OCI-LY3 (cell line): ENCODE measurements at regions not wholly inside any gene's neighbourhood (a gene's known extent, or its start where the extent isn't known, plus 50 kb on each side); places are given as distances from the start of the nearest gene placed in this dataset.

Source experiments
- H2AFZ ChIP-seq: fragments of 200-600, 300-600 bp; shearing (Covaris generic); 2 replicates; pipeline ENCODE4 v1.6.0; 2014; ENCODE audit warnings: antibody characterized with exemption, low read depth, low read length
- H3K27ac ChIP-seq: fragments of 200-600, 300-600 bp; sonication (generic); 2 replicates; pipeline ENCODE4 v1.5.1; 2014; ENCODE audit warnings: mild to moderate bottlenecking, low read length, moderate library complexity, mixed read lengths
- H3K27me3 ChIP-seq: fragments of 200-600, 300-600 bp; sonication (generic); 2 replicates; pipeline ENCODE4 v1.6.1; 2014; ENCODE audit warnings: low read depth, low read length, mixed read lengths
- H3K36me3 ChIP-seq: fragments of 200-600, 300-600 bp; sonication (generic); replicated peaks from 2 replicates; pipeline ENCODE3; 2014; ENCODE audit warnings: low read depth, low read length, mixed read lengths
- H3K4me1 ChIP-seq: fragments of 300-600, 200-600 bp; sonication (generic); 2 replicates; pipeline ENCODE4 v1.6.1; 2014; ENCODE audit warnings: low read length, mixed read lengths
- H3K4me2 ChIP-seq: fragments of 200-600, 300-600 bp; sonication (generic); 2 replicates; pipeline ENCODE4 v1.6.1; 2014; ENCODE audit warnings: low read length, mixed read lengths
- H3K4me3 ChIP-seq: fragments of 300-600, 200-600 bp; sonication (generic); 2 replicates; pipeline ENCODE4 v1.5.1; 2014; ENCODE audit warnings: antibody characterized with exemption, mild to moderate bottlenecking, low read length, moderate library complexity
- H3K79me2 ChIP-seq: fragments of 300-600, 200-600 bp; shearing (Covaris generic); 2 replicates; pipeline ENCODE4 v1.6.1; 2014; ENCODE audit warnings: mild to moderate bottlenecking, low read length, mixed read lengths
- H3K9ac ChIP-seq: fragments of 300-600, 200-600 bp; shearing (Covaris generic); 2 replicates; pipeline ENCODE4 v1.6.0; 2014; ENCODE audit warnings: mild to moderate bottlenecking, low read length, moderate library complexity
- H3K9me3 ChIP-seq: fragments of 200-600, 300-600 bp; shearing (Covaris generic); 2 replicates; pipeline ENCODE4 v1.6.1; 2014; ENCODE audit warnings: low read length, mixed read lengths; ENCODE audit not compliant: insufficient read depth
- H4K20me1 ChIP-seq: fragments of 200-600, 300-600 bp; sonication (generic); 2 replicates; pipeline ENCODE4 v1.6.1; 2016; ENCODE audit warnings: low read length, mixed read lengths; ENCODE audit not compliant: insufficient read depth
- CTCF ChIP-seq: fragments of 200-600, 300-600 bp; sonication (generic); IDR thresholded peaks from 2 replicates; pipeline ENCODE4 v1.5.1; 2014; ENCODE audit warnings: antibody characterized with exemption, low read length, low read depth
- EZH2phosphoT487 ChIP-seq: fragments of 200-600 bp; shearing (Covaris generic); IDR thresholded peaks from 2 replicates; pipeline ENCODE4 v1.6.1; 2018; ENCODE audit warnings: antibody characterized with exemption, mixed run types, low read depth

DNA sequence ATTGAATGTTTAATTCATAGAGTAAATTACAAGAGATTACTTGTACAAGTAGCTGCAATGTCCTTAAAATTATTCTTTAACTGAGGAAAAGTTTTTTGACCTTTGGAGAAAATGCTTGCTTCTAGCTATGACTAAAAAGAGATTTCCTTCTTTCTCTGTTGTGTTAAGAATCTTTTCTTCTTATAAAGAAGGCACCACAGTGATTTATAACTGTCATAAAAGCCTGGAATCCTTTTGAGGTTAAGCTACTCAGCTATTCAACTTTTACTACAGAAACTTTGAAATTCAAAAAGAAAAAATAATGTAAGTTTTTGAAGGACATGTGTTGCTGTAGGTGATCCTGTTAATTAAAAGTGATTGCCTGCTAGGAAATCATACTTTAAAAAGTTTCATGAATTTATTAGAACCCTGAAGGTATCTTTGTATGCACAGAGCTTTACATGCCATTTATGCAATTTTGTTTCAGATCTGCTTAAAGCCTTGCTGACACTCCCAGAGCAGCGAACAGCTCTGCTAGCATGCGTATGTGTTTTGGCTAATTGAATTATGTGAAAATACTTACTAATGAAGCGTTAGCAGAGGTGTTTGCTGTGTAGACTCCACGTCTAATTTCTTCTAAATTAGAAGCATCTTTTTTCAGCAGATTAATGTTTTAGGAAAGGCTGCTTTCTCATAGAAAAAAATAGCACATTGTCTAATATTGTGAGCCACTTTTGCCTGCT, 94.7 kb upstream of the SMYD2 start:
- Histone ChIP-seq H3K79me2 (no peaks in the 10 kb centered on the region), H3K4me3 (no peak overlapping the region), H3K9me3 (no peaks in the 10 kb centered on the region), H4K20me1 (no peaks in the 10 kb centered on the region), H3K27ac (no peak overlapping the region), H3K27me3 (peaks cover 48% of the 10 kb centered on the region), H3K36me3 (no peaks in the 10 kb centered on the region), H3K9ac (no peak overlapping the region), H3K4me1 (peaks cover 17% of the 10 kb centered on the region), H2AFZ (no peak overlapping the region), H3K4me2 (no peak overlapping the region)
- TF ChIP-seq EZH2phosphoT487 (no peak), CTCF (no peak)

- Histone ChIP-seq H3K36me3 (no peaks in the 10 kb centered on the region), H4K20me1 (no peaks in the 10 kb centered on the region), H3K9ac (no peak overlapping the region), H3K4me1 (peaks cover 17% of the 10 kb centered on the region), H3K9me3 (no peaks in the 10 kb centered on the region), H3K27me3 (peaks cover 46% of the 10 kb centered on the region), H2AFZ (no peak overlapping the region), H3K4me2 (no peak overlapping the region), H3K4me3 (no peak overlapping the region), H3K79me2 (no peaks in the 10 kb centered on the region), H3K27ac (no peak overlapping the region)
- TF ChIP-seq CTCF = no peak
- TF ChIP-seq EZH2phosphoT487 = no peak
Measured at GRCh38 chr1:214187121-214187900, 93.6 kb upstream of the SMYD2 start.

DNA sequence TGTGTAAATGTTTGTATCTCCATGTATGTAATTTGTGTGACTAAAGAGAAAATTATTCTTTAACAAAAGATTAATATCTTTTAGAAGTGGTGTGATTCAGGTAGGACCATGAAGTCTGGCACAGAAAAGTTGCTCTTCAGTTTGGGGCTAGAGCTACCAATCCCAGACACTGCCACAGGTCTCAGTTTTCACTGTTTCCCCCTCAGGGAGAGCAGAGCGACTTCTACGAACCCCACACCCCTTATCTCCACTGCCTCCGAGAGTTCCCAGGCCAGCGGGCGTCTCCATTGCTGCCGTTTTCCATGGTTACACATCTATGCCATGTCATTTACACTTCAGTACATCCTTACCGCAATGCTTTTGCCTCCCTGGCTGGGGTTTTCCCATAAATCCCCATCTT, 93.0 kb upstream of the SMYD2 start:
- Histone ChIP-seq H3K9me3 (no peaks in the 10 kb centered on the region), H3K27ac (no peak overlapping the region), H3K4me2 (peak overlapping the region; percentile 47), H3K4me3 (peak overlapping the region; percentile 11; the same call in 1 of the 2 replicates), H3K4me1 (peaks cover 17% of the 10 kb centered on the region), H2AFZ (no peak overlapping the region), H3K9ac (no peak overlapping the region), H3K79me2 (no peaks in the 10 kb centered on the region), H3K36me3 (no peaks in the 10 kb centered on the region), H4K20me1 (no peaks in the 10 kb centered on the region), H3K27me3 (peaks cover 48% of the 10 kb centered on the region)
- TF ChIP-seq EZH2phosphoT487 (no peak), CTCF (no peak)

GRCh38 chr1:214188835-214189234, 92.1 kb upstream of the SMYD2 start:
- H3K4me1 ChIP-seq = peaks cover 17% of the 10 kb centered on the region
- no peak overlapping the region for H2AFZ ChIP-seq
- peak overlapping the region; percentile 47; the same call in 1 of the 2 replicates for H3K4me2 ChIP-seq
- no peak for TF ChIP-seq CTCF
- no peak for TF ChIP-seq EZH2phosphoT487
- no peak overlapping the region for H3K4me3 ChIP-seq
- no peaks in the 10 kb centered on the region for H3K9me3 ChIP-seq
- H3K27me3 ChIP-seq = peaks cover 43% of the 10 kb centered on the region
- H4K20me1 ChIP-seq = no peaks in the 10 kb centered on the region
- no peak overlapping the region for H3K27ac ChIP-seq
- no peaks in the 10 kb centered on the region for H3K79me2 ChIP-seq
- no peak overlapping the region for H3K9ac ChIP-seq
- H3K36me3 ChIP-seq = no peaks in the 10 kb centered on the region
